ENCODE measurements at regions not wholly inside any gene's neighbourhood (a gene's known extent, or its start where the extent isn't known, plus 50 kb on each side); places are given as distances from the start of the nearest gene placed in this dataset.

GRCh38 chr4:33058998-33059397 is 2338.8 kb downstream of the PCDH7 start:
- Mint-ChIP-seq H3K27ac (no peak overlapping the region), H3K9me3 (no peaks in the 10 kb centered on the region), H3K4me1 (ENCODE audit: low read depth) (no peaks in the 10 kb centered on the region), H3K27me3 (no peaks in the 10 kb centered on the region), H3K4me3 (no peak overlapping the region), H3K36me3 (ENCODE audit: low read depth) (no peaks in the 10 kb centered on the region)
- intact Hi-C loops (cut with micrococcal nuclease), result no loop called here

- intact Hi-C loops (cut with micrococcal nuclease), result no loop called here
- H3K27ac Mint-ChIP-seq, result no peak overlapping the region
- no peaks in the 10 kb centered on the region for H3K27me3 Mint-ChIP-seq
- no peaks in the 10 kb centered on the region for H3K9me3 Mint-ChIP-seq
- no peaks in the 10 kb centered on the region for H3K36me3 Mint-ChIP-seq (ENCODE audit: low read depth)
- no peak overlapping the region for H3K4me3 Mint-ChIP-seq
- no peaks in the 10 kb centered on the region for H3K4me1 Mint-ChIP-seq (ENCODE audit: low read depth)
These were observed 2340.7 kb downstream of the PCDH7 start for GRCh38 chr4:33060674-33061542.

GRCh38 chr4:33061727-33062126 is 2341.6 kb downstream of the PCDH7 start:
- Mint-ChIP-seq H3K4me3 (no peak overlapping the region), H3K27ac (no peak overlapping the region), H3K27me3 (no peaks in the 10 kb centered on the region), H3K9me3 (no peaks in the 10 kb centered on the region), H3K4me1 (ENCODE audit: low read depth) (no peaks in the 10 kb centered on the region), H3K36me3 (ENCODE audit: low read depth) (no peaks in the 10 kb centered on the region)
- intact Hi-C loops (cut with micrococcal nuclease), result no loop called here

DNA sequence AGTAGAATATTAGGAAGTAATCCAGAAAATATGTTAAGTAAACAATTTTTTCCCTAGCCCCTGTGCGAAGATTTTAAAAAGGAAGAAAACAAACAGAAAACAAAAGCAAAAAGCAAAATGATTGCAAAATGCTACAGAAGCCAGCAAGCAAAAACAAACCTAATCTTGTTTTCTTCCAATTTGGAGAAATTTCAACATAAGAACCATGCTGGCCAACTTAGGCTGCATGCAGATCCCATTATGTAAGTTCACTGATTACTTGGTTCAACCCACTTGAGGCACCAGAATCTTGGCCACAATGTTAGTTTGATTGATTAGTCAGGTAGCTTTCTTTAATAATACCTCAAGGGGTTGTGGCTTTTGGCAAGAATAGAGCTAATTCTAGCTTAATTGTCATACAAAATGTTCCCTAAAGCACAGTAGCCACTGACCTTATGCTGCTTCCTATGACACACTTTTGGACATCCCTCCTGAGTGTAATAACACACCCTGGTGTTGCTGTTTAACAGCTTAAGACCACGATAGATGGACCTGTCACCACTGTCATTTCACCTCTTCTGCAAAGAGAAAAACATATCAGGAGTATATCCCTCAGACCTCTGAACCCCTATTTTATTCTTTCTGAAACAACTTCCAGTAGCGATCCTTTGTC is 2342.1 kb downstream of the PCDH7 start:
- Mint-ChIP-seq H3K4me1 (ENCODE audit: low read depth) (no peaks in the 10 kb centered on the region), H3K4me3 (no peak overlapping the region), H3K27ac (no peak overlapping the region), H3K9me3 (no peaks in the 10 kb centered on the region), H3K36me3 (ENCODE audit: low read depth) (no peaks in the 10 kb centered on the region), H3K27me3 (no peaks in the 10 kb centered on the region)
- intact Hi-C loops (cut with micrococcal nuclease), result no loop called here

- H3K9me3 Mint-ChIP-seq, result no peaks in the 10 kb centered on the region
- no peaks in the 10 kb centered on the region for H3K36me3 Mint-ChIP-seq (ENCODE audit: low read depth)
These were observed 2343.1 kb downstream of the PCDH7 start for GRCh38 chr4:33063241-33063640.

DNA sequence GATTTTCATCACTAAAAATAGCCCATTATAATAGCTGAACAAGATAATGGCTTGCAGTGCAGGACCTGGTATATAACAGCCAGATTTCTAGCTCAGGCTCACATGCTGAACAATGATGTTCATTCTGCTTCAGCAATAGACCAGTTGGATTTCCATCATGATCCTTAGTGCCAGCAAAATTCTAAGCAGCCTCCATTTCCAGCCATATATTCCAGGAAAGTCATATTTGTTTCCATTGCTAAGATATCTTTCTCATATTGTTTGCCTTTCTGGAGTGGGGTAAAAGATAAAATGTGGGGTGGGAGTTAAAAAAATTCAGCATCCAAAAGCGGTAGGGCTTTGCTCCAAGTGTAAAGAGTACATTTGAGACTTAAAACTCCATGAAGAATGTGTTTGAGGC is 2344.1 kb downstream of the PCDH7 start:
- intact Hi-C loops (cut with micrococcal nuclease), result no loop called here
- Mint-ChIP-seq H3K36me3 (ENCODE audit: low read depth) (no peaks in the 10 kb centered on the region), H3K9me3 (no peaks in the 10 kb centered on the region), H3K27ac (no peak overlapping the region), H3K27me3 (no peaks in the 10 kb centered on the region), H3K4me3 (no peak overlapping the region), H3K4me1 (ENCODE audit: low read depth) (no peaks in the 10 kb centered on the region)

More at GRCh38 chr4:33063241-33063640, 2343.1 kb downstream of the PCDH7 start:
- Mint-ChIP-seq H3K27ac (no peak overlapping the region), H3K4me1 (ENCODE audit: low read depth) (no peaks in the 10 kb centered on the region), H3K27me3 (no peaks in the 10 kb centered on the region), H3K4me3 (no peak overlapping the region)
- intact Hi-C loops (cut with micrococcal nuclease), result no loop called here

DNA sequence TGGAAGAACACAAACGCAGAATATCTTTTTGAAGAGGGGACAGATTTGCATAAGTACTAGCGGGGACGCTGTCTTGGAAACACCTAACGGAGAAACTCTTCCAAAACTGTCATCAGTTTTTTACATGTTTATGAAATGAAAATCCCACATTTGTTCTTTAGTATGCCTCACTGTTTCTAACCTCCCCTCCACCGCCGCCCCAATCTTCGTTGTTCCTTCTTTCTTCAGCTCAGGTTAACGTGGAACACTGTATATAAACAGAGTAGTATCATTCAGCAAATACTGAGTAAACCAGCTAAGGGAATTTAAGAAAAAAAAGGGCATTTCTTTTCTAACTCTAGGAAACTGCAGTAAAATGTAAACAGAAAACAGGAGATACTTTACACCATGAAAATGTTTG is 2345.6 kb downstream of the PCDH7 start:
- no peak overlapping the region for H3K27ac Mint-ChIP-seq
- intact Hi-C loops (cut with micrococcal nuclease), result no loop called here
- H3K4me1 Mint-ChIP-seq (ENCODE audit: low read depth), result no peaks in the 10 kb centered on the region
- H3K4me3 Mint-ChIP-seq, result no peak overlapping the region
- no peaks in the 10 kb centered on the region for H3K9me3 Mint-ChIP-seq
- no peaks in the 10 kb centered on the region for H3K27me3 Mint-ChIP-seq
- H3K36me3 Mint-ChIP-seq (ENCODE audit: low read depth), result no peaks in the 10 kb centered on the region

GRCh38 chr4:33067221-33067620 is 2347.1 kb downstream of the PCDH7 start:
- Mint-ChIP-seq H3K9me3 (no peaks in the 10 kb centered on the region), H3K27me3 (no peaks in the 10 kb centered on the region), H3K4me3 (no peak overlapping the region), H3K4me1 (ENCODE audit: low read depth) (no peaks in the 10 kb centered on the region), H3K36me3 (ENCODE audit: low read depth) (no peaks in the 10 kb centered on the region), H3K27ac (no peak overlapping the region)
- intact Hi-C loops (cut with micrococcal nuclease), result no loop called here

DNA sequence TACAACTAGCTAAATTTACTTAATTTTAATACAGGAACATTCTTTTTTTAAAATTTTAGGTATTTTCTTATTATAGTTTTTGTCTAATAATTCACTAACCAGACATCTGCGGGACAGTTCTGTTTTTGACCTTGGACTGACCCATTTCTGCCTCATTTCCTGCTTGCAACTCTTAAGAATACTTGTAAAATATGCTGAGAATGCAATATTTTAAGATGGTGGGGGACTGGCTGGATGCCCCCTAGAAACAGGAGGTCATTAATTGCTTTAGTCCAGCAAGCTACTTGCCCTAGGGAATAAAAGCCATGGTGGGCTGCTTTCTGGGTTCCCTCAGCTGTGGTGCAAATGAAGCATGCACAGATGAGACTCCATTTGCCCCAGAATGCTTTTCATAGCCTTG is 2348.4 kb downstream of the PCDH7 start:
- H3K4me1 Mint-ChIP-seq (ENCODE audit: low read depth), result no peaks in the 10 kb centered on the region
- no peak overlapping the region for H3K27ac Mint-ChIP-seq
- H3K36me3 Mint-ChIP-seq (ENCODE audit: low read depth), result no peaks in the 10 kb centered on the region
- no peaks in the 10 kb centered on the region for H3K27me3 Mint-ChIP-seq
- H3K9me3 Mint-ChIP-seq, result no peaks in the 10 kb centered on the region
- H3K4me3 Mint-ChIP-seq, result no peak overlapping the region
- intact Hi-C loops (cut with micrococcal nuclease), result no loop called here

- Mint-ChIP-seq H3K4me3 (no peak overlapping the region), H3K9me3 (no peaks in the 10 kb centered on the region), H3K36me3 (ENCODE audit: low read depth) (no peaks in the 10 kb centered on the region), H3K27ac (no peak overlapping the region), H3K27me3 (no peaks in the 10 kb centered on the region), H3K4me1 (ENCODE audit: low read depth) (no peaks in the 10 kb centered on the region)
- intact Hi-C loops (cut with micrococcal nuclease), result no loop called here
These were observed 2351.4 kb downstream of the PCDH7 start for GRCh38 chr4:33071535-33071934.

DNA sequence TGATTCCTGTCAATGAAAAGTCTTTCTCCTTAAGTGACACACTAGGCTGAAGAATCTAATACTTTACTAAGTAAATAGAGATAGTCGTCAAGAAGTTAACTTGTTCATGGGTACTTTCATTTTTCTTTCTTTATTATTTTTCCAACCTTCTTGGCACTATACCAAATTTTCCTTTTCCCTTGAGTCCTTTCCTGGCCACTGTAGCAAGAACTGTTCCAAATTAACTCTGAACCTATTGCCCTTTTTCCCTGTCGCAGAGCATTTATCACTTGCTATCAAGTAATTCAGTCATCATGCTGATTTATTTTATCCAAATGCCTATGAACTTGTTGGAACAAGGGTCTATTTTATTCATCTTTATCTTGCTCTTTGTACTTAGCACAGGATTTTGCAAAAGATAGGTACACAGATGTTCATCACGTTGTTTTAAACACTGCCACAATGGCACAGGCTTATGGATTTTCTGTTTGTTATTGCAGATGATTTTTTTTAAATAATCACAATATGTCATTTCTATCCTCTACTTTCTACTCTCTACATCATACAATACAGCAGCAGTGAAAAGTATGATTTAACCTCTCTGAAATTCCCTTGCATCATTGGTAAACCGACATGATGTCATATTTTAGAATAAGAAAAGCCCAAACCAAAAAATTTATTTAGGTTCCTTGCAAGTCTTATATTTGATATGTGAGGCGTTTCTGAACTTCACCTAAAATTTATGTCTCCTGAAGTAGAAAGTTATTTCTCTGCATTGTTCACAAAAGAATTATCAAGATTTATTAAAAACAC is 2352.3 kb downstream of the PCDH7 start:
- Mint-ChIP-seq H3K4me1 (ENCODE audit: low read depth) (no peaks in the 10 kb centered on the region), H3K27ac (no peak overlapping the region), H3K27me3 (no peaks in the 10 kb centered on the region), H3K36me3 (ENCODE audit: low read depth) (no peaks in the 10 kb centered on the region), H3K4me3 (no peak overlapping the region), H3K9me3 (no peaks in the 10 kb centered on the region)
- intact Hi-C loops (cut with micrococcal nuclease), result no loop called here

DNA sequence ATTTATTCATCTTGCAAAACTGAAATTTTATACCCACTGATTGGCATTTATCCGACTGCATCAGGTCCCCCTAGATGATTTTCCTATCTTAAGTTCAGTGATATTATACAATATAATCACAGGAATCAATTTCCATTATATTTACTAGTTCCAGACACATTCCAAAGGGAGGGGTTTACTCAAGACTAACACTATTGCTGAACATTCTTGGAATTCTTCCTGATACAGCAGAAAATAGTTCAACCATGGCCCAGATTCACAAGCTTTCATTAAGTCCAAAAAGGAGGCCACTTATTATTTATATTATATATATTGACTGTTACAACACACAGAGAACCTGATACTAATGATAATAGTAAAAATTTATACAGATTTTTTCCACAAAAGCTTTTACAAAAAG is 2353.6 kb downstream of the PCDH7 start:
- Mint-ChIP-seq H3K27ac (no peak overlapping the region), H3K9me3 (no peaks in the 10 kb centered on the region), H3K27me3 (no peaks in the 10 kb centered on the region), H3K4me1 (ENCODE audit: low read depth) (no peaks in the 10 kb centered on the region), H3K36me3 (ENCODE audit: low read depth) (no peaks in the 10 kb centered on the region), H3K4me3 (no peak overlapping the region)
- intact Hi-C loops (cut with micrococcal nuclease), result no loop called here

- no peaks in the 10 kb centered on the region for H3K36me3 Mint-ChIP-seq (ENCODE audit: low read depth)
- no peaks in the 10 kb centered on the region for H3K4me1 Mint-ChIP-seq (ENCODE audit: low read depth)
- intact Hi-C loops (cut with micrococcal nuclease), result no loop called here
- H3K4me3 Mint-ChIP-seq, result no peak overlapping the region
- H3K27me3 Mint-ChIP-seq, result no peaks in the 10 kb centered on the region
- no peak overlapping the region for H3K27ac Mint-ChIP-seq
- H3K9me3 Mint-ChIP-seq, result no peaks in the 10 kb centered on the region
These were observed 2358.0 kb downstream of the PCDH7 start for GRCh38 chr4:33078145-33078544.

DNA sequence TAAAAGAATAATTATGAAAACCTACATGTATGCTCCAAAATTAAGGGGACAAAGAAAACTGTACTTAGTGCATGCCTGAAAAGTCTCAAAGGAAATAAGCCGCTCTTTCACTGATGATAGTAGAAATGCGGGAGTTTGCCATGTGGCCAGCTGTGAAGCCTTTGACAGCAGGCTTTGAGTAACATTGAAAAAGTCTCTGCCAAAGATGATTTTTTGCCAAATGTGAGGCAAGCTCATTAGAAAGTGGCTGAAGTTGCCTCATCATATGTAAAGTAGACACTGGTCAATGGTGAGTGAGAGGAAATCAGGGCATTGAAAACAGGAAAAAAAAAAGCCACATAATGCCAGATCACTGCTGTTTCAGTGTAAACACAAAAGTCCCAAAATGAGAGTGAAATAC is 2360.1 kb downstream of the PCDH7 start:
- H3K4me1 Mint-ChIP-seq (ENCODE audit: low read depth), result no peaks in the 10 kb centered on the region
- intact Hi-C loops (cut with micrococcal nuclease), result no loop called here
- no peaks in the 10 kb centered on the region for H3K27me3 Mint-ChIP-seq
- H3K4me3 Mint-ChIP-seq, result no peak overlapping the region
- H3K36me3 Mint-ChIP-seq (ENCODE audit: low read depth), result no peaks in the 10 kb centered on the region
- H3K27ac Mint-ChIP-seq, result no peak overlapping the region
- H3K9me3 Mint-ChIP-seq, result no peaks in the 10 kb centered on the region
